MM.1S (cell line): ENCODE measurements at regions not wholly inside any gene's neighbourhood (a gene's known extent, or its start where the extent isn't known, plus 50 kb on each side); places are given as distances from the start of the nearest gene placed in this dataset.

Experiments used
- DNase-seq: peaks from one replicate; pipeline ENCODE4 v3.0.0-alpha.2; 2015
- H2AFZ ChIP-seq: fragments of 300-600 bp; sonication (generic); 2 replicates; pipeline ENCODE4 v1.6.0; 2016; ENCODE audit warnings: antibody characterized with exemption, low read length
- H3F3A ChIP-seq: fragments of 300-600 bp; sonication (generic); 2 replicates; pipeline ENCODE4 v1.6.1; 2016; ENCODE audit warnings: mild to moderate bottlenecking, antibody characterized with exemption, low read length, moderate library complexity, mixed read lengths; ENCODE audit not compliant: insufficient read depth
- H3K27ac ChIP-seq: fragments of 300-600 bp; sonication (generic); 2 replicates; pipeline ENCODE4 v1.5.1; 2016; ENCODE audit warnings: mild to moderate bottlenecking, low read length
- H3K27me3 ChIP-seq: fragments of 300-600 bp; sonication (generic); replicated peaks from 2 replicates; pipeline ENCODE4 v1.6.0; 2016; ENCODE audit warnings: low read length; ENCODE audit not compliant: insufficient read depth
- H3K36me3 ChIP-seq: fragments of 300-600 bp; sonication (generic); replicated peaks from 2 replicates; pipeline ENCODE4 v1.6.1; 2016; ENCODE audit warnings: mild to moderate bottlenecking, low read length, mixed read lengths; ENCODE audit not compliant: insufficient read depth
- H3K4me1 ChIP-seq: fragments of 300-600 bp; sonication (generic); 2 replicates; pipeline ENCODE4 v1.6.1; 2016; ENCODE audit warnings: low read length, mixed read lengths
- H3K4me2 ChIP-seq: fragments of 300-600 bp; sonication (generic); 2 replicates; pipeline ENCODE4 v1.6.0; 2016; ENCODE audit warnings: low read depth, low read length
- H3K4me3 ChIP-seq: fragments of 300-600 bp; sonication (generic); 2 replicates; pipeline ENCODE4 v1.5.1; 2016; ENCODE audit warnings: low read length, mixed read lengths
- H3K79me2 ChIP-seq: fragments of 300-600 bp; sonication (generic); 2 replicates; pipeline ENCODE4 v1.6.1; 2016; ENCODE audit warnings: mixed run types, low read length, mixed read lengths
- H3K9ac ChIP-seq: fragments of 300-600 bp; sonication (generic); 2 replicates; pipeline ENCODE4 v1.6.1; 2016; ENCODE audit warnings: low read length, mixed read lengths
- H3K9me2 ChIP-seq: fragments of 300-600 bp; sonication (generic); replicated peaks from 2 replicates; pipeline ENCODE4 v1.6.1; 2016; ENCODE audit warnings: mild to moderate bottlenecking, low read length, mixed read lengths; ENCODE audit not compliant: insufficient read depth
- H3K9me3 ChIP-seq: fragments of 300-600 bp; sonication (generic); replicated peaks from 2 replicates; pipeline ENCODE4 v1.6.1; 2016; ENCODE audit warnings: mild to moderate bottlenecking, low read length, mixed read lengths; ENCODE audit not compliant: insufficient read depth
- H4K20me1 ChIP-seq: fragments of 300-600 bp; sonication (generic); 2 replicates; pipeline ENCODE4 v1.6.1; 2016; ENCODE audit warnings: mild to moderate bottlenecking, low read length, moderate library complexity, mixed read lengths; ENCODE audit not compliant: insufficient read depth
- EZH2 ChIP-seq: fragments of 300-600 bp; sonication (generic); optimal IDR thresholded peaks from 2 replicates; pipeline ENCODE3; 2017; ENCODE audit warnings: low read depth, mild to moderate bottlenecking, antibody characterized with exemption, low read length, mixed read lengths
- EZH2phosphoT487 ChIP-seq: fragments of 300-600 bp; sonication (generic); IDR thresholded peaks from 2 replicates; pipeline ENCODE4 v1.6.1; 2018; ENCODE audit warnings: antibody characterized with exemption, low read length
- TF ChIP-seq, protein P1 (sequence below): fragments of 300-600 bp; sonication (generic); IDR thresholded peaks from 2 replicates; pipeline ENCODE4 v1.5.1; 2016; ENCODE audit warnings: antibody characterized with exemption, low read length, mixed read lengths

DNA sequence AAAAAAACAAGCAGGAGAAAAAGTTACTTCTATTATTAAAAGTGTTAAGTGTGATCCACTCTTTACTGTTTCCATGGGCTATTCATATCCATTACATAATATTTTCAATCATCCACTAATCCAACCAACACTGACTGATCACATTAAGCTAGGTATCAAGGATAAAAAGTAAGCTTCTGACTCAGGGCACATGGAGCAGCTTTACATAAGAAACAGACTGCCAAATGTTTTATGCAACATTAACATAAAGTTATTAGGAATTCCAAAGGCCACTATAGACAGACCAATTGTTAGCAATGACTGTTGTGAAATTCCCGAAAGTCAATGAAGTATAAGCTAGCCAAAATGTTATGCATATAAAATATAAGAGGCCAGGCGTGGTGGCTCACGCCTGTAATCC is 277.6 kb downstream of the ZEB2 start:
- TF ChIP-seq, protein P1, sequence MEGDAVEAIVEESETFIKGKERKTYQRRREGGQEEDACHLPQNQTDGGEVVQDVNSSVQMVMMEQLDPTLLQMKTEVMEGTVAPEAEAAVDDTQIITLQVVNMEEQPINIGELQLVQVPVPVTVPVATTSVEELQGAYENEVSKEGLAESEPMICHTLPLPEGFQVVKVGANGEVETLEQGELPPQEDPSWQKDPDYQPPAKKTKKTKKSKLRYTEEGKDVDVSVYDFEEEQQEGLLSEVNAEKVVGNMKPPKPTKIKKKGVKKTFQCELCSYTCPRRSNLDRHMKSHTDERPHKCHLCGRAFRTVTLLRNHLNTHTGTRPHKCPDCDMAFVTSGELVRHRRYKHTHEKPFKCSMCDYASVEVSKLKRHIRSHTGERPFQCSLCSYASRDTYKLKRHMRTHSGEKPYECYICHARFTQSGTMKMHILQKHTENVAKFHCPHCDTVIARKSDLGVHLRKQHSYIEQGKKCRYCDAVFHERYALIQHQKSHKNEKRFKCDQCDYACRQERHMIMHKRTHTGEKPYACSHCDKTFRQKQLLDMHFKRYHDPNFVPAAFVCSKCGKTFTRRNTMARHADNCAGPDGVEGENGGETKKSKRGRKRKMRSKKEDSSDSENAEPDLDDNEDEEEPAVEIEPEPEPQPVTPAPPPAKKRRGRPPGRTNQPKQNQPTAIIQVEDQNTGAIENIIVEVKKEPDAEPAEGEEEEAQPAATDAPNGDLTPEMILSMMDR, result no peak
- TF ChIP-seq EZH2phosphoT487, result no peak
- Histone ChIP-seq H3K4me1 (no peaks in the 10 kb centered on the region), H3K27me3 (no peaks in the 10 kb centered on the region), H3K9me2 (no peaks in the 10 kb centered on the region), H4K20me1 (no peaks in the 10 kb centered on the region), H3F3A (no peaks in the 10 kb centered on the region), H2AFZ (no peak overlapping the region), H3K36me3 (no peaks in the 10 kb centered on the region), H3K27ac (no peak overlapping the region), H3K4me2 (no peak overlapping the region), H3K9ac (no peak overlapping the region), H3K4me3 (no peak overlapping the region), H3K79me2 (no peaks in the 10 kb centered on the region), H3K9me3 (no peaks in the 10 kb centered on the region)
- DNase-seq, result no peak

- H3K79me2 ChIP-seq, result no peaks in the 10 kb centered on the region
- TF ChIP-seq, protein P1, result no peak
- TF ChIP-seq EZH2, result no peak
- no peak for TF ChIP-seq EZH2phosphoT487
Observed at GRCh38 chr2:144241801-144242200, 278.1 kb downstream of the ZEB2 start.

GRCh38 chr2:144240656-144241339 is 279.1 kb downstream of the ZEB2 start:
- Histone ChIP-seq H3K79me2 (no peaks in the 10 kb centered on the region), H3K27me3 (no peaks in the 10 kb centered on the region), H3K4me3 (no peak overlapping the region), H2AFZ (no peak overlapping the region), H3K27ac (no peak overlapping the region), H4K20me1 (no peaks in the 10 kb centered on the region), H3K36me3 (no peaks in the 10 kb centered on the region), H3K4me2 (no peak overlapping the region), H3K9me2 (no peaks in the 10 kb centered on the region), H3K4me1 (no peaks in the 10 kb centered on the region), H3K9ac (no peak overlapping the region), H3F3A (no peaks in the 10 kb centered on the region), H3K9me3 (no peaks in the 10 kb centered on the region)
- DNase-seq, result no peak
- TF ChIP-seq EZH2phosphoT487, result no peak
- TF ChIP-seq, protein P1, result no peak
- no peak for TF ChIP-seq EZH2

More at GRCh38 chr2:144241801-144242200, 278.1 kb downstream of the ZEB2 start:
- Histone ChIP-seq H3F3A (no peaks in the 10 kb centered on the region), H3K4me1 (no peaks in the 10 kb centered on the region), H3K4me2 (no peak overlapping the region), H3K36me3 (no peaks in the 10 kb centered on the region), H3K27ac (no peak overlapping the region), H3K9me2 (no peaks in the 10 kb centered on the region), H3K9ac (no peak overlapping the region), H2AFZ (no peak overlapping the region), H3K4me3 (no peak overlapping the region), H3K27me3 (no peaks in the 10 kb centered on the region), H3K9me3 (no peaks in the 10 kb centered on the region), H4K20me1 (no peaks in the 10 kb centered on the region)
- no peak for DNase-seq
